C4-2B (cell line): ENCODE measurements at regions not wholly inside any gene's neighbourhood (a gene's known extent, or its start where the extent isn't known, plus 50 kb on each side); places are given as distances from the start of the nearest gene placed in this dataset.

Experiments used
- ZFX ChIP-seq: fragments of 450-650 bp; IDR thresholded peaks from 2 replicates; pipeline ENCODE4 v1.6.1; 2017
- TF ChIP-seq, protein P1 (sequence below): fragments of 450-650 bp; conservative IDR thresholded peaks from 2 replicates; pipeline ENCODE4 v1.5.1; 2017; ENCODE audit warnings: mild to moderate bottlenecking

DNA sequence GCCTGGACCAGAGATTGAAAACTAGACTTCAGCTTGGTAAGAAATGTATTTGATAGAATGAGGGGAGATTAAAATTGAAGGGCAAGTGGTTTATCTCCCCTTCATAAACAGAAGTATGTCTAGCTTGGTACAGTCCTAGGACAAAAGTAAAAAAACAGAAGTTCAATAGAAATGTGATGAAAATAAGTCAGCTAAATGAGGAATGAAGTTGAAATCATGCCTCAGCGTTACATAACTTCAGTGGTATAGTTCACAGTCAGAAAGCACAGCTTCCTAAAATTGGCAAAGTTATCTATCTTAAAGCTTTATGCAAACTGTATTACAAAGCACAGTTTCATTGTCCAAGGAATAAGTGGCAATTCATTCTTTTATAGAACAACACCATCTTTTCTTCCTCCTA lies 90.2 kb upstream of the SYT10 start:
- TF ChIP-seq, protein P1, sequence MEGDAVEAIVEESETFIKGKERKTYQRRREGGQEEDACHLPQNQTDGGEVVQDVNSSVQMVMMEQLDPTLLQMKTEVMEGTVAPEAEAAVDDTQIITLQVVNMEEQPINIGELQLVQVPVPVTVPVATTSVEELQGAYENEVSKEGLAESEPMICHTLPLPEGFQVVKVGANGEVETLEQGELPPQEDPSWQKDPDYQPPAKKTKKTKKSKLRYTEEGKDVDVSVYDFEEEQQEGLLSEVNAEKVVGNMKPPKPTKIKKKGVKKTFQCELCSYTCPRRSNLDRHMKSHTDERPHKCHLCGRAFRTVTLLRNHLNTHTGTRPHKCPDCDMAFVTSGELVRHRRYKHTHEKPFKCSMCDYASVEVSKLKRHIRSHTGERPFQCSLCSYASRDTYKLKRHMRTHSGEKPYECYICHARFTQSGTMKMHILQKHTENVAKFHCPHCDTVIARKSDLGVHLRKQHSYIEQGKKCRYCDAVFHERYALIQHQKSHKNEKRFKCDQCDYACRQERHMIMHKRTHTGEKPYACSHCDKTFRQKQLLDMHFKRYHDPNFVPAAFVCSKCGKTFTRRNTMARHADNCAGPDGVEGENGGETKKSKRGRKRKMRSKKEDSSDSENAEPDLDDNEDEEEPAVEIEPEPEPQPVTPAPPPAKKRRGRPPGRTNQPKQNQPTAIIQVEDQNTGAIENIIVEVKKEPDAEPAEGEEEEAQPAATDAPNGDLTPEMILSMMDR, result no peak
- TF ChIP-seq ZFX, result no peak
